ENCODE measurements at regions not wholly inside any gene's neighbourhood (a gene's known extent, or its start where the extent isn't known, plus 50 kb on each side); places are given as distances from the start of the nearest gene placed in this dataset.
A peak's percentile ranks its signal among the peaks of the same experiment; 100 is the strongest.
"Not testable (repeated sequence)": the region's sequence is repeated elsewhere in the genome, so short reads cannot be mapped to it uniquely, and the experiment has no call there.

GRCh38 chr20:33908336-33908735 is 85.4 kb upstream of the RALY start:
- DNase-seq (ENCODE audit: low read depth), result no peak

DNA sequence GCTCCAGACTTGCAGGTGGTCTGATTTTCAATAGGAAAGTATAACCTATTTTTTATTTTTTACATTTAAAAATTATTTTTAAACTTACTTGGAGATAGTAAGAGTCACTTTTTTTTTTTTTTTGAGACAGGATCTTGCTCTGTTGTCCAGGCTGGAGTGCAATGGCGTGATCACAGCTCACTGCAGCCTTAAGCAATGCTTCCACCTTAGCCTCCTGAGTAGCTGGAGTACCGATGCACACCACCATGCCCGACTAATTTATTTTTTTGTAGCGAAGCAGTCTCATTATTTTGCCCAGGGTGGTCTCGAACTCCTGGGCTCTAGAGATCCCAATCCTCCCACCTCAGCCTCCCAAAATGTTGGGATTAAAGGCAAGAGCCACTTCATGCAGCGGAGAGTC is 84.8 kb upstream of the RALY start:
- no peak for DNase-seq (ENCODE audit: low read depth)

DNA sequence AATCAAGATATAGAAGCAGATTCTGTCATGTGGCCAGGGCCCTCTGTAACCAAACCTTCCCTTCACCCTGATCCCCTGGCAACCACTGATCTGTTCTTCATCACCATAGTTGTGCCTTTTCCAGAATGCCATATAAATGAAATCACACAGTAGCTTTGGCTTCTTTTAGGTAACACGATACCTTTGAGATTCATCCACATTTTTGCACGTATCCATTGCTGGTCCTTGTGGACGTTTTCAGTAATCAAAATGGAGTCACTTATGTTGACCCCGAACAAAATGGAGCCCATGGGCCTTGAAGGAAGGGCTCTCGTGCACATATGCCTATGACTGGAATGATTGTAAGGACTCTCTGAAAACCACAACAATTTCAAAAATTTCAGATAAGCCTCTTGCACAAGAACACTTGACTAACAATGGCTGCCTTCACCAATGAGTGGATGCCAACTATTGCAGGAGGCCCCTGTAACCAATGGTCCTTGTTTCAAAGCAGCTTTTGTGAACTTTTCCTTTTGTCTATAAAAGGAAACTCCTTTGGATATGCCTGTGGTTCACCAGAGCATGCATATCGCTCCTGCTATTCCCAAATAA is 84.3 kb upstream of the RALY start:
- no peak for DNase-seq (ENCODE audit: low read depth)

GRCh38 chr20:33910056-33910455 is 83.7 kb upstream of the RALY start:
- no peak for DNase-seq (ENCODE audit: low read depth)

DNA sequence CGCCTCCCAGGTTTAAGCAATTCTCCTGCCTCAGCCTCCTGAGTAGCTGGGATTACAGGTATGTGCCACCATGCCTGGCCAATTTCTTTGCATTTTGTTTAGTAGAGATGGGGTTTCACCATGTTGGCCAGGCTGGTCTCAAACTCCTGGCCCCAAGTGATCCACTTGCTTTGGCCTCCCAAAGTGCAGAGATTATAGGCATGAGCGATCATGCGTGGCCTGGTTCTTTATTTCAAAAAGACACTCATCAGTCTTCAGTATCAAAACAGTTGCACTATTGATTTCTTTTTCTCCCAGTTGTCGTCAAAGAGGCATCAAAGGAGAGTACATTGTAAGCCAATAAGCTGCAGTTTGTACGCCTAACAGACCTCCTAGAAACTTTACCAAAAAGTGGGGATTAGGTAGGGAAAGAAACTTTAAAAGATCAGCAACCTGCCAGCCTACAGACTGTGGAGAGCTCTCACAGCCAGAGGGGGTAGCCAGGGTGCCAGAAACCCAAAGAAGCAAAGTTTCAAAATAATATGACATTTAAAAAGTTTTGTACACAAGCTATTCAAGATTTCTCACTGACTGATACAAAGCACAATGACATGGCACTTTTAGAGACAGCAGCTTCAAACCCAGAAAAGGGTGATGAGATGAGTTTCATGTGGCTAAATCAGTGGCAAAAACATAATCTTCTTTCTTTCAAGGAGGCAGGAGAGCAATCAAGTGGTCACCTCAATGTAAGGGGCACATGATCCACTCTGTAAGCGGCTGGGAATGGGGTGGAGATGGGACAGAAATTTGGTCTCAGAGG is 83.0 kb upstream of the RALY start:
- no peak for DNase-seq (ENCODE audit: low read depth)

DNA sequence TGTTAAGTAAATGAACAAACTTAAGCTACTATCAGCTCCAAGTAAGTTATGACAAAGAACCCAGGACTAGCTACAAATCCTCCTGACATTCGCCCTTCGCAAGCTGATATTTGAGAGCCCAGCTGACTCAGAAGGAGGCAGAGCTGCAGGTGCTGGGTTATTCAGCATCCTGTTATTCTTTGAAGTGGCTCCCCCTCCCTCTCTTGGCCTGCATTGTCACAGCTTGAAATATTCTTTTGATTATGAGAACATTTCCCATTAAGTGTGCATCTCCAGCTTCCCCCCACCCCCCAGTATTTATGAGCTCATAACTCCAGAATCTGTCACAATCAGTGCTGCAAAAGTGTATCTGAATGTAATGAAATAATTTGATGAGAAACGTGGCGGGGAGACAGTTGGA is 78.8 kb upstream of the RALY start:
- DNase-seq (ENCODE audit: low read depth), result peak; percentile 37

DNA sequence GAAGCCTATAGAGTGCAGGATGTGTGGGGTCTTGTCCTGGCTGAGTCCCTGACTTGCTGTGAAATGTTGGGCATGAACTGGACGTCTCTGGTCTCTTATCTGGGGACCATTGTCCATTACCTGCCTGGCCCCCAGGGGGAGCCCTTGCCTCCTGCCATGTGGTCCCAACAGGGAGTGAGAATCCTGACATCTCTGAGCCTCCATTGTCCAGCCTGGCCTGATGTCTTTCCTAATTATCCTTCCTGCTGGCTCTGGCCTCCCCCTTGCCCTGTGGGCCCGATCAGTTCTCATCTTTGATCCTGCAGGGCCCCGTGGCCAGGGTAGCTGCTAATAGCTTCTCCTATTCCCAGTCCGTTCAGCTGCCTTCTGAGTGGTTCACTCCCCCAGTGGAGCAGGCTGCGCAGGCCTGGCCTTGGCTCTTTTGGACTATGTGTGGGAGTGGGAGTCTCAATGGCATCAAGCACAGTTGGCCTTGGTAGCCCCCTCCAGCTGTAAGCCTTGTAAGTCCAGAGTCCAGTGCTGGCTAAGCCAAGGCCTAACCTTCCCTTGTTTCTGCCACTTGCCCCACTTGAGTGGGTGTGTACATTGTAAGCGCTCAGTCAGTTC is 77.9 kb upstream of the RALY start:
- peak; percentile 14 for DNase-seq (ENCODE audit: low read depth)

DNA sequence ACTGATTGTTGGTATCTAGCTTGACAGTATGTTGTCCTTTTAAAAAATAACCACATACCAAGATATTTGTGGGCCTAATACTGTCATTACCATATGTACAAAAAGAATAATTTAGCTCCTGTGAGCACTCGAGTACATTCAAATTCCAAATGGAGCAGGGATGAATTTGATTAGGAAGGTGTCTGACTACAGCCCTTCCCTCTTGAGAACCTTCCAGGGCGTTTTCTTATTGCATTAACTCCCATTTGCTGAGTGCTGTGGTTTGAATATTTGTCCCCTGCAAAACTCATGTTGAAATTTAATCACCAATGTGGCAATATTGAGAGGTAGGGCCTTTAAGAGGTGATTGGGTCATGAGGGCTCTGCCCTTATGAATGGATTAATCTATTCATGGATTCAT is 76.9 kb upstream of the RALY start:
- DNase-seq (ENCODE audit: low read depth), result no peak

GRCh38 chr20:33917831-33918525 is 75.7 kb upstream of the RALY start:
- no peak for DNase-seq (ENCODE audit: low read depth)

GRCh38 chr20:33918662-33919061 is 75.0 kb upstream of the RALY start:
- no peak for DNase-seq (ENCODE audit: low read depth)

DNA sequence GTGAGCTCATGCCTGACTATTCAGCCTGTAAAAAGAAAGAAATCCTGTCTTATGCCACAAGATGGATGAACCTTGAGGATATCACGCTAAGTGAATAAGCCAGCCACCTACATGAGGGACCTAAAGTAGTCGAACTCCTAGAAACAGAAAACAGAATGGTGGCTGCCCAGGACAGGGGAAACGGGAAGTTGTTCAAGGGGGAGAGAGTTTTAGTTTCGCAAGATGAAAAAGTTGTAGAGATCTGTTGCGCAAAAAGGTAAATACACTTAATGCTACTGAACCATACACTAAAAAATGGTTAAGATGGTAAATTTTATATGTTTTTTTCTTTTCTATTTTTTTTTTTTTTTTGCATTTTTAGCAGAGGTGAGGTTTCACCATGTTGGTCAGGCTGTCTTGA is 74.1 kb upstream of the RALY start:
- no peak for DNase-seq (ENCODE audit: low read depth)

DNA sequence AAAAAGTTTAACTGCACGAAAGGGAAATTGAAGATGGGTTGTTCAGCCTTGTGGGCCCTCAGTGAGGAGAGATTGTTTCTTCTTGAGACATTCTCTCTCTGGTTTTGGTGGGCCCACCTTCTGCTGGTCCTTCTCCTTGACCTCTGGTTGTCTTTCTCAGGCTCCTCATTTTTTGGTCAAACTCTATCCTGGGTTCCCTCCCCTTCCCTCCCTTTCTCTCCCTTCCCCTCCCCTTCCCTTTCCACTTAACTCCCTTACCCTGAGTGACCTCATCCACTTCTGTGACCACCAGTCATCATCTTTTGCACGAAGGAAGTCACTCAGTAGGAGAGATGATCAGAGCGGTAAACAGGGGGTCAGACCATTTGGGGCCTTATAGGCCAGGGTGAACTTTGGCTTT is 71.5 kb upstream of the RALY start:
- DNase-seq (ENCODE audit: low read depth), result no peak

- DNase-seq (ENCODE audit: low read depth), result no peak
These were observed 70.0 kb upstream of the RALY start for GRCh38 chr20:33923740-33924139.

DNA sequence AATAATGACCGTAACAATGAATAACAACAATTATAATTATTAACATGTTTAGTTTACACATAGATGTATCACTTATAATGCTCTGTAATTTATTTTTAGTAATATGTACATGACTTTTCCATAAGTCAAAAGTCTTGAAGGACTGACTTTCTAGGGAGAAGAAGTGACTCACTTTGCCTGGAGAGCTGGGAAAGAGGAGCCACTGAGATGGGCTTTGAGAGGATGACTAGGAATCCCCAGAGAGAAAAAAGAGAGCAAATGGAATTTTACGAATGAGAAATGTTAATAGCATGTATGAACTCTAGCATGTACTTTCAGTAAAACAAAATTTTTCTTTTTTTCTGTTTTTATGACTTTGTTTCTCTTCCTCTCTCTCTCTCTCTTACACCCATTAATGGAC is 67.8 kb upstream of the RALY start:
- DNase-seq (ENCODE audit: low read depth), result no peak

DNA sequence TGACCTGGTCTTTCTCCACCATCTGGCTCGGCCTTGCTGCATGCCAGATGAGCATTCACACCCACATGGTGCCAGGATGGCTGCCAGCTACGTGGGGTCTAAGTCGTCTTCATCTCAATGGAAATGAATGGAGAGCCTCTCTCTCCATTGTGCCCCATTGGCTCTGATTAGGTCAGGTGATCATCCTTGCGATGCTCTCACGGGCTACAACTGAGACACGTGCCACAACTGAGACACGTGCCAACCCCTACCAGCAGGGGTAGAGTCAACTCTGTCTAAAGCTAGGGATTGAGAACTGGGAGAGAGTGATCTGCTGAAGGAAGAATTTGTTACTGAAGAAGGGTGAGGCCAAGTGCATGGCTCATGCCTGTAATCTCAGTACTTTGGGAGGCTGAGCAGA is 67.3 kb upstream of the RALY start:
- no peak for DNase-seq (ENCODE audit: low read depth)

GRCh38 chr20:33927724-33928123 is 66.0 kb upstream of the RALY start:
- DNase-seq (ENCODE audit: low read depth), result no peak

- DNase-seq (ENCODE audit: low read depth), result no peak
These were observed 63.8 kb upstream of the RALY start for GRCh38 chr20:33929917-33930316.

- DNase-seq (ENCODE audit: low read depth), result peak; percentile 38
These were observed 60.2 kb upstream of the RALY start for GRCh38 chr20:33933469-33933909.

DNA sequence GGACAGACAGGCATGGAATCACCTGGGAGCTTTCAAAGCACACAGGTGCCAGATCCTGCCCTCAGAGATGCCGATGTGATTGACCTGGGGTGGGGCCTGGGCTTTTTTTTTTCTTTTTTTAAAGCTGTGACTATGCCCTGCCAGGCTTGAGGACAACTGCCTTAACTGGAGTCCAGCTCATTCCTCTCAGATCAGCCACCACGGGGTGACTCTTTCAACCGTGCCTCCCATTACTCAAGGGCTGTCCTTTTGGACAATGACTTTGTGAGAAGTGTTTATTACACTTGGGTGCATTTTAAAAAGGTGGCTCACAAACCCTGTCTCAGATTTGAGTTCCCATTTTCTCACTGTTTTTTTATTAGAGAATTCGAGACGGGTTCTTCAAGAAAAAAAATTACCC is 57.1 kb upstream of the RALY start:
- DNase-seq (ENCODE audit: low read depth), result no peak

GRCh38 chr20:33939031-33939430 is 54.7 kb upstream of the RALY start:
- DNase-seq (ENCODE audit: low read depth), result not testable (repeated sequence)

GRCh38 chr20:33940666-33941065 is 53.0 kb upstream of the RALY start:
- DNase-seq (ENCODE audit: low read depth), result no peak

All from stimulated activated CD4-positive, alpha-beta T cell treated with anti-CD3 and anti-CD28 coated beads, Interleukin-2, amount 100 ng/mL, for 4 hours (primary cell).